GM12878 (cell line): ENCODE measurements at regions not wholly inside any gene's neighbourhood (a gene's known extent, or its start where the extent isn't known, plus 50 kb on each side); places are given as distances from the start of the nearest gene placed in this dataset.

Experiments used
- ATF2 ChIP-seq: IDR thresholded peaks from 2 replicates; pipeline ENCODE4 v1.6.1; 2012; ENCODE audit warnings: low read length, inconsistent platforms
- BACH1 ChIP-seq: fragments of 450-650 bp; IDR thresholded peaks from 2 replicates; pipeline ENCODE4 v1.6.1; 2017; ENCODE audit warnings: mild to moderate bottlenecking, borderline replicate concordance
- CEBPB ChIP-seq, 2 experiments: fragments of 150-350 bp in 1 of 2; IDR thresholded peaks; 2 replicates each; pipeline ENCODE4 v1.6.1; 2012 to 2014; ENCODE audit warnings: low read depth in 2 of 2, low read length in 2 of 2, borderline replicate concordance in 1 of 2, inconsistent platforms in 1 of 2
- FOXM1 ChIP-seq: IDR thresholded peaks from 2 replicates; pipeline ENCODE4 v1.6.1; 2012; ENCODE audit warnings: low read depth, mild to moderate bottlenecking, inconsistent platforms, low read length, moderate library complexity
- JUNB ChIP-seq: IDR thresholded peaks from 2 replicates; pipeline ENCODE4 v1.6.1; 2016; ENCODE audit warnings: antibody characterized with exemption, mild to moderate bottlenecking
- MEF2A ChIP-seq: IDR thresholded peaks from 2 replicates; pipeline ENCODE4 v1.6.1; 2011; ENCODE audit warnings: low read depth, mild to moderate bottlenecking, low read length, moderate library complexity; ENCODE audit not compliant: insufficient read depth
- MTA2 ChIP-seq: fragments of 450-650 bp; IDR thresholded peaks from 2 replicates; pipeline ENCODE4 v1.6.1; 2016; ENCODE audit warnings: low read depth, mild to moderate bottlenecking, moderate library complexity
- MYC ChIP-seq: IDR thresholded peaks from 2 replicates; pipeline ENCODE4 v1.6.1; 2011; ENCODE audit warnings: mild to moderate bottlenecking, low read length, moderate library complexity, inconsistent platforms; ENCODE audit not compliant: insufficient read depth, insufficient replicate concordance, insufficient read length, severe bottlenecking
- NBN ChIP-seq: fragments of 450-650 bp; IDR thresholded peaks from 2 replicates; pipeline ENCODE4 v1.6.1; 2016
- PML ChIP-seq: IDR thresholded peaks from 2 replicates; pipeline ENCODE4 v1.6.1; 2012; ENCODE audit warnings: low read length, inconsistent platforms
- POLR2AphosphoS5 ChIP-seq: IDR thresholded peaks from 2 replicates; pipeline ENCODE4 v1.6.1; 2011; ENCODE audit warnings: mild to moderate bottlenecking, low read length, inconsistent platforms
- RELA ChIP-seq: fragments of 450-650 bp; IDR thresholded peaks from 2 replicates; pipeline ENCODE4 v1.8.0; 2014; ENCODE audit warnings: borderline replicate concordance; ENCODE audit not compliant: partially characterized antibody
- RFX5 ChIP-seq: IDR thresholded peaks from 2 replicates; pipeline ENCODE4 v1.6.1; 2011; ENCODE audit warnings: low read depth, low read length, improper control_type of control experiment
- SMARCA5 ChIP-seq: fragments of 450-650 bp; IDR thresholded peaks from 2 replicates; pipeline ENCODE4 v1.6.1; 2017; ENCODE audit warnings: mild to moderate bottlenecking
- SMC3 ChIP-seq: IDR thresholded peaks from 2 replicates; pipeline ENCODE4 v1.6.1; 2011; ENCODE audit warnings: low read length, improper control_type of control experiment, borderline replicate concordance
- SPI1 ChIP-seq: IDR thresholded peaks from 2 replicates; pipeline ENCODE4 v1.6.1; 2011; ENCODE audit warnings: low read depth, mild to moderate bottlenecking, low read length, moderate library complexity, borderline replicate concordance; ENCODE audit not compliant: insufficient read depth
- SREBF1 ChIP-seq: IDR thresholded peaks from 2 replicates; pipeline ENCODE4 v1.6.1; 2012; ENCODE audit warnings: mild to moderate bottlenecking, low read length
- TBL1XR1 ChIP-seq: IDR thresholded peaks from 2 replicates; pipeline ENCODE4 v1.6.1; 2012; ENCODE audit warnings: low read depth, low read length, improper control_type of control experiment
- ZNF217 ChIP-seq: fragments of 450-650 bp; IDR thresholded peaks from 2 replicates; pipeline ENCODE4 v1.6.1; 2017; ENCODE audit warnings: antibody characterized with exemption, mild to moderate bottlenecking
- TF ChIP-seq, protein P1 (sequence below): fragments of 450-650 bp; IDR thresholded peaks from 2 replicates; pipeline ENCODE4 v1.6.1; 2017; ENCODE audit warnings: mild to moderate bottlenecking
- TF ChIP-seq, protein P2 (sequence below): fragments of 150-350 bp; IDR thresholded peaks from 2 replicates; pipeline ENCODE4 v1.6.1; 2016; ENCODE audit warnings: low read depth, low read length

DNA sequence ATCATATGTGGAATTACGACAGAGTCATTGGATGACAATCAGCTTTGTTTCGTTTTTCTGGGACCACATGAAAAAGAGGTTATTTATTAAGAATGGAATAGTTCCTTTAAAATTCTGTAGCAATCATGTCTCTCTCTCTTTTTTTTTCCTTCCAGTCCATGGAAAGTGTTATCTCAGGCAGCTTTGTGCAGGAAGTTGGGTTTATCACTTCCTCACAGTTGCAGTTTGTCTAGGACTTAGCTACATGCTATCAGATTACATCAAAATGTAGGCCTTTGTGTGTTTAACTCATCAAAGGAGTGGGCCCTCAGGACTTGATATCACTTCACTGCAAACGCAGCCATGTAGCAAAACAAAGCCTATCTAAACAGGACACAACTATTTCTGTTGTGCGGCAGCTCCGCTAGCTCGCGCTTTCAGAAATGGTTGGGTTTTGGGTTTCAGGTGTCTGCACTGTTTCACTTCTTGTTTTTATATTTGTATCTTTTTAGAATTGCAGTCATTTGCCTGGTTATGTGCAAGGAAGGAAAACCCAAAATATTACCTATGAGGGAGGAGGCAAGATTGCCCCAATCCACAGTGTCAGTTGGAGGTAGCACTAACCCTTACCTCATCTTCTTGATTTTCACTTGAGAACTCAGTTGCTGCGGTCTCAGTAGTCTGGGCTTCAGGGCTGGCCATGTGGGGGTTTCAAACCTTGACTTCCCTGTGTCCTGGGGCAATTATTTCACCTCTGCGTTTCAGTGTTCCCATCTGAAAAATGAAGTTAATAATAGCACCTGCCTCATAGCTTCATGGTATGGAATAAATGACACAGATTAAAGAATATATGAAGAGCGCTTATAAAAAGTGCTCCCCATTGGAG, 66.7 kb downstream of the HHEX start (continued):
- TF ChIP-seq SMC3 (peak; percentile 12; the same call in 1 of the 2 replicates), MYC (no peak), RELA (peak; percentile 14), SPI1 (peak; percentile 98), JUNB (peak; percentile 54), TBL1XR1 (peak; percentile 95), CEBPB (IDR thresholded peaks at IDR 0.05; ENCODE audit: borderline replicate concordance in 1 of 2, low read depth in 2 of 2, low read length in 2 of 2) (peak in 1 of 2 experiments; percentile 60; a peak in 2 of 4 replicates), NBN (no peak), FOXM1 (peak; percentile 91; the same call in 1 of the 2 replicates), POLR2AphosphoS5 (no peak), SREBF1 (peak; percentile 59; the same call in 1 of the 2 replicates), MTA2 (peak; percentile 87), SMARCA5 (peak; percentile 24), BACH1 (peak; percentile 59; the same call in 1 of the 2 replicates), MEF2A (peak; percentile 97), RFX5 (no peak), ZNF217 (peak; percentile 97), PML (peak; percentile 53; the same call in 1 of the 2 replicates), ATF2 (peak; percentile 97)
- TF ChIP-seq, protein P1, sequence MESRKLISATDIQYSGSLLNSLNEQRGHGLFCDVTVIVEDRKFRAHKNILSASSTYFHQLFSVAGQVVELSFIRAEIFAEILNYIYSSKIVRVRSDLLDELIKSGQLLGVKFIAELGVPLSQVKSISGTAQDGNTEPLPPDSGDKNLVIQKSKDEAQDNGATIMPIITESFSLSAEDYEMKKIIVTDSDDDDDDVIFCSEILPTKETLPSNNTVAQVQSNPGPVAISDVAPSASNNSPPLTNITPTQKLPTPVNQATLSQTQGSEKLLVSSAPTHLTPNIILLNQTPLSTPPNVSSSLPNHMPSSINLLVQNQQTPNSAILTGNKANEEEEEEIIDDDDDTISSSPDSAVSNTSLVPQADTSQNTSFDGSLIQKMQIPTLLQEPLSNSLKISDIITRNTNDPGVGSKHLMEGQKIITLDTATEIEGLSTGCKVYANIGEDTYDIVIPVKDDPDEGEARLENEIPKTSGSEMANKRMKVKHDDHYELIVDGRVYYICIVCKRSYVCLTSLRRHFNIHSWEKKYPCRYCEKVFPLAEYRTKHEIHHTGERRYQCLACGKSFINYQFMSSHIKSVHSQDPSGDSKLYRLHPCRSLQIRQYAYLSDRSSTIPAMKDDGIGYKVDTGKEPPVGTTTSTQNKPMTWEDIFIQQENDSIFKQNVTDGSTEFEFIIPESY, result no peak
- TF ChIP-seq, protein P2, sequence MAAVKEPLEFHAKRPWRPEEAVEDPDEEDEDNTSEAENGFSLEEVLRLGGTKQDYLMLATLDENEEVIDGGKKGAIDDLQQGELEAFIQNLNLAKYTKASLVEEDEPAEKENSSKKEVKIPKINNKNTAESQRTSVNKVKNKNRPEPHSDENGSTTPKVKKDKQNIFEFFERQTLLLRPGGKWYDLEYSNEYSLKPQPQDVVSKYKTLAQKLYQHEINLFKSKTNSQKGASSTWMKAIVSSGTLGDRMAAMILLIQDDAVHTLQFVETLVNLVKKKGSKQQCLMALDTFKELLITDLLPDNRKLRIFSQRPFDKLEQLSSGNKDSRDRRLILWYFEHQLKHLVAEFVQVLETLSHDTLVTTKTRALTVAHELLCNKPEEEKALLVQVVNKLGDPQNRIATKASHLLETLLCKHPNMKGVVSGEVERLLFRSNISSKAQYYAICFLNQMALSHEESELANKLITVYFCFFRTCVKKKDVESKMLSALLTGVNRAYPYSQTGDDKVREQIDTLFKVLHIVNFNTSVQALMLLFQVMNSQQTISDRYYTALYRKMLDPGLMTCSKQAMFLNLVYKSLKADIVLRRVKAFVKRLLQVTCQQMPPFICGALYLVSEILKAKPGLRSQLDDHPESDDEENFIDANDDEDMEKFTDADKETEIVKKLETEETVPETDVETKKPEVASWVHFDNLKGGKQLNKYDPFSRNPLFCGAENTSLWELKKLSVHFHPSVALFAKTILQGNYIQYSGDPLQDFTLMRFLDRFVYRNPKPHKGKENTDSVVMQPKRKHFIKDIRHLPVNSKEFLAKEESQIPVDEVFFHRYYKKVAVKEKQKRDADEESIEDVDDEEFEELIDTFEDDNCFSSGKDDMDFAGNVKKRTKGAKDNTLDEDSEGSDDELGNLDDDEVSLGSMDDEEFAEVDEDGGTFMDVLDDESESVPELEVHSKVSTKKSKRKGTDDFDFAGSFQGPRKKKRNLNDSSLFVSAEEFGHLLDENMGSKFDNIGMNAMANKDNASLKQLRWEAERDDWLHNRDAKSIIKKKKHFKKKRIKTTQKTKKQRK, result no peak
